NCI-H2107 treated with DMSO at 0.1 percent for 48 hours (cell line): ENCODE measurements at regions not wholly inside any gene's neighbourhood (a gene's known extent, or its start where the extent isn't known, plus 50 kb on each side); places are given as distances from the start of the nearest gene placed in this dataset.
"Not testable (repeated sequence)": the region's sequence is repeated elsewhere in the genome, so short reads cannot be mapped to it uniquely, and the experiment has no call there.

Source experiments
- DNase-seq: peaks from one replicate; lab custom pipeline; 2025; ENCODE audit not compliant: unreplicated experiment; lab: John Stamatoyannopoulos, UW

DNA sequence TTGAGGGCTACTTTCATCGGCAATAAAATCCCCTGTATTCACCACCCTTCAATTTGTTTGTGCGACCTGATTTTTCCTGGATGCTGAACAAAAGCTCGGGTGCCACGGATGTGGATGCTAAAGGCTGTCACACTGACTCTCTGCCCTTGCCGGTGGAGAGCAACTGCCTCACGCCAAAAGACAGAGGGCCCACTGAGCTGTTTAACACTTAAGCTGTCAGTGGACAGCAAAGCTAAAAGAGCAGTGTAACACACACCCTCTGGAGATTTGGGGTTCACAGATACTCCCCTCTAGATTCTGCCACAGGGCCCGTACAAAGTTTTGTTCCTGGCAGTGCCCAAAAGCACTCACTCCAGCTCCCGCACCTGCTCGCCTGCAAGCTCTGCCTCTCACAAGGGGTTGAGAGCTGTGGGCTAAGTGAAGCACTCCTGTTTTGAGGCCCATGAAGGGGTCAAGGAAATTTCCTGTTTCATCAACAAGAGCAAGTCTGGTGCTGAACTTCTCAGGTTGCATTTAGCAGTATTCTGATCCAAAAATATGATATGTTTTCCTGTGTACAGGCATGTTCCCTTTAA lies 1571.9 kb downstream of the ADGRL3 start:
- DNase-seq: no peak

DNA sequence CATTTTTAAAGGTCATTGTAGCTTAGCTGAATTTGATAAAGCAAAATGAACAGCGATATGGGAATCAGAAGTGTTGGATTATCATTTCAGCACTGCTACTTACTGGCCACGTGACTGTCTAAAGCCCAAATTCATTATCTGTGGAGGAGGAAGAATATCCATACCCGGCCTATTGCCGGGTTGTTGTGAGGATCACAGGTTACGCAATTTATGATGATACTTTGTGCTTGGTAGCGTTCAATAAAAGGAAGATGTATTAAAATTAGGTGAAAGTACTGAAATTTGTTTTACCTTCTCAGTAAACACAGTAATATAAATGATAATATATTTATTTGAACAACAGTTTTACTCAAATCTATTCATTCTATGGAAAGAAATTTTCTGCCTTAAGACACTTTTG lies 1540.2 kb downstream of the ADGRL3 start:
- no peak for DNase-seq

DNA sequence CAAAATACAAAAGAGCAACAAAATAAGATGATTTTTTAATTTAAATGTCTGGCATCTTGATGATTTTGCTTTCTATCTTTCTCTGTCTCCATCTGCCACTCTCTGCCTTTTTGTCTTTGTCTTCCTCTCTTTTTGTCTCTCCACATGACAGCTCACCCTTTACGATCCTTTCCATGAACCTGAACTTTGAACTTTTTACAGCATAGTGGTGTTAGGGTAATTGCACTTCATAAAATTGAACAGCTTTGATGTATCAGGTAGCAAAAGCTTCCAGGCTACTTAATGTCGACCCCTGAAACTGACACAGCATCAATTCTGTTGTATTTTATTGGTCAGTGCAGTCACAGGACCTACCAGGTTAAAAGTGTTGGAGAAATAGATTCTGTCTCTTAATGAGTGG lies 1517.0 kb downstream of the ADGRL3 start:
- DNase-seq: no peak

GRCh38 chr4:62711575-62711974 lies 1511.4 kb downstream of the ADGRL3 start:
- DNase-seq: no peak

DNA sequence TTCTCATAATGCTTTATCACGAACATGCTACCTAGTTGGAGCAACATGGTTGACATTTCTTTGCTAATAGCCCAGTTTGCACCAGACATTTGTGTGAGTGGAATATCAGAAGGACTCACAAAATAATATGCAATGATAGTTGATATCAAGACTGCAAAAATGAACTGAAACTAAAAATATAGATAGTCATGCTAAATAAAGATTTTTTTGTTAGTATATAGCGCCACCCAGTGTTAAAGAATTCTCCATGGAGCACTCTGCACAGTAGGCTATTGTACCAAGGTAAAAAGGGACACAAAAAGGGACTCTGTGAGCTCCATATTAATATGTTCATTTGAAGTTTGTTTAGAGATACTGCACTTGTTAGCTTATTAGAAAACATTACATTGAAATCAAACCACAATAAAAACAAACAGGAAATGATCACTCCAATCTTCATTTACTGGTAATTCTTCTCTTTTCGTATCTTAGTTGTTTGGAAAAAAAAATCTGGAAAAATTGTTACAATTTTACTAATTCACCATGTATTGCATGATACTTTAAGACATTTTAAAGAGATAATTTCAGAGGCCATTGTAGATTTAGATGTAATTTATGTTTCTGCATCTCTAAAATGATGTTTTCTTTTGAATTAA lies 1509.6 kb downstream of the ADGRL3 start:
- DNase-seq: peak; percentile 19

DNA sequence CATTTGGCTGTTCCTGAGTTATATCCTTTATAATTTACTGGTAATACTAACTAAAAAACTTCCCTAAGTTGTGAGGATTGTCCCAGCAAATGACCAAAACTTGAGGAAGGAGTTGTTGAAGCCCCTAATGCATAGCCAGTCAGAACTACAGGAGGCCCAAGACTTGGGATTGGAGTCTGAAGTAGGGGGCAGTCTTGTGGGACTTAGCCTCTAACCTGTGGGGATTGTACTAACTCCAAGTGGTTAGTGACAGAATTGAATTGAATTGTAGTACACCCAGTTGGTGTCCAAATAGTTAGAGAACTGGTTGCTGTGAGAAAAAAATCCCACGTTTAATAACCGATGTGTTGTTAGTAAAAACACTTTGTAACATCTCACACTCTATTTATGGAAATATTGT lies 1506.3 kb downstream of the ADGRL3 start:
- DNase-seq: no peak

- DNase-seq: no peak
Observed at GRCh38 chr4:62683799-62684566, 1483.9 kb downstream of the ADGRL3 start.

DNA sequence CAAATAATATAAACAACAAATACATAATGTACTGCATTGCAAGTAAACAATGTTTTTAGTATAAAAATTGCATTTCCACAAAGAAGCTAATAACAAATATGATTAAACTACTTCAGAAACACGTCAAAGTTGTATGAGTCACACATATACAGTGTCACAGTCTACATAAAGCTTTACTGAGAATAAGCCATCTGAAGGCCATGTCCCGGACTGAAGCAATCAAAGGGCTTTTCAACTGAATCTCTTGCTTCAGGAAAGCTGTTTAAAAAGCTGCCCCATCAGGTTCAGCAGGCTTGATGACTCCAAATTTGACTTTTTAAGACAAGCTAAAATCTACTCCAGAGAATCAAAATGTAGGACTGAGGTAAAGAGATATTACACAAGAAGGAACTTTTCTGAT lies 1476.8 kb downstream of the ADGRL3 start:
- no peak for DNase-seq

- DNase-seq: peak; percentile 7
Observed at GRCh38 chr4:62670514-62670913, 1470.4 kb downstream of the ADGRL3 start.

DNA sequence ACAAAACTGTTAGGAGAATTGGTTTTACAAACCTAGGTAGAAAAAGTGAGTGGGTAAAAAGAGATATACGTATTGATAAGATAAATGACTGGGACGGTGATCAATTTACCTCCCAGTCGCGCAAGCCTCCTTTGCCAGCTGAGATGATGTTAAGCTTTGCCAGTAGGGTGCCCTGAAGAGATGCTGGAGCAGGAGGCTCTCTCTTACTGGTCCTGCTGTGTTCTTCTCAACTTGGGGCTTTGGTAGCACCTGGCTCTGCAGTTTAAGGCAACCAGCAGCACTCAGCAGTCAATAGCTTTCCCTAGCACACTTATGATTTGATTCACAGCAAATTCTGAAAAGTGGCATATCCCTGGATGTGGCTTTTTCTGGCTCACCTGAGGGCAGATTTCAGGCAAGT lies 1461.7 kb downstream of the ADGRL3 start:
- DNase-seq: no peak

DNA sequence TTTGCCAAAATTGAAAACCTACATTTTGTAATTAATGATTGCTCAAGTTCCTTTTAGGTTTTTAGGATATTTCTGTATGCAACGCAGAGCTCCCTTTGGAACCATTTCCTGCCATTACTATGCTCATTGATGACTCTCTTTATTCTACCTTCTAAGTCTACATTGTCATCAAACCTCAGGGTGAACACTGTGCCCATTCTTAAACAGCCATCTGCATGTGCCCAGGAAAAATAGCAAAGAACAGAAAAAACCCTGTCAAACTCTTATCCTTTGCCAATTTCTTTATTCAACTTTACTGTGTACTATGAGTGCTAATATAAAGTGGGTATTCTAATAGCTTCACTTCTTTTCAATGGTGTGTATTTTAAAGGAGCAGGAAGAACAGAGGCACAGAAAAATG lies 1455.9 kb downstream of the ADGRL3 start:
- DNase-seq: no peak

DNA sequence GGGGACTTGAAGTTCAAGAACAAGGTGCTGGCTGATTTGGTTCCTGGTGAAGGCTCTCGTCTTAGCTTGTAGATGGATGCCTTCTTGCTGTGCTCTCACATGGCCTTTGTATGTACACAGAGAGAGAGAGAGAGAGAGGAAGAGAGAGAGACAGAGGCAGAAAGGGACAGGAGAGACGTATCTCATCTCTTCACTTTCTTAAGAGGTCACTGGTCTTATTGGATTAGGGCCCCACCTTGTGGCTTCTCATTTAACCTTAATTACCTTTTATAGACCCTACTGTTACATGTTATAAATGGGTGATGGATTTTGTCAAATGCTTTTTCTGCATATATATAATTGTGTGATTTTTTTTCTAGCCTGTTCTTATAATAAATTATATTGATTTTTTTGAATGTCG lies 1444.2 kb downstream of the ADGRL3 start:
- peak; percentile 6 for DNase-seq

DNA sequence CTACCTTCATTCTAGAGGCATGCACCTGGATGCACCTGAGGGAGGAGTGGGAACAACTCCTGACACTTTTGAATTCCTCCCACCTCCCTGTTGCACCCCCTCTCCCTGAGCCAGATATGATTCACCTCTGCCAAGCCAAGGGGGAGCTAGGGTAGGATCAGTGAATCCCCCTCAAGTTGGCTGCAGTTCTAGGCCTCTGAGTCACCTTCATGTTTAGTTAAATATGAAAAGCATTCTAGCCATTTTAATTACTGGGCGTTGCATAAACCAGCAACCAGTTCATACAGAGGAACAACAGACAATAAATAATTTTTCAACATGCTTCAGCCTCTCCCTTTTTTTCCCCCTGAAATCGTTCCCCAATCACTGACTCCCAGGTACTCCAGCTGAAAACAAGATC lies 1440.2 kb downstream of the ADGRL3 start:
- DNase-seq: no peak

DNA sequence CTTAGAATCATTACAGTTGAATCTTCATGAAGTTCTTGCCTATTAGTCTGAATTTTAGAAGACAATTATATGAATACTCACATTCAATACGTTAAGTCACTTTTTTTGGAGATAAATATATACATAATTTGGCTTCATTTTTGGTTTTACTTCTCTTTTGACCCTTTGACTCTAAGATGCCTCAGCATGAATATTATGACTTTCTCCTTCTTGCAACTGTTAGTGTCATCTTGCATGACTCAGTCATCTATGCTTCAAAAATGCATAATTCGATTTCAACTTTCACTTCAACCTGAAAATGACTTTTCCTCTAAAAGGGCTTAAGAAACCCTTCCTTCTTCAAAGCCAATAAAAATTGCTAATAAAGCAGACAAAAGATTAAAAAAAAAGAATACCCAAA lies 1427.5 kb downstream of the ADGRL3 start:
- DNase-seq: no peak

GRCh38 chr4:62627141-62627540 lies 1427.0 kb downstream of the ADGRL3 start:
- no peak for DNase-seq

DNA sequence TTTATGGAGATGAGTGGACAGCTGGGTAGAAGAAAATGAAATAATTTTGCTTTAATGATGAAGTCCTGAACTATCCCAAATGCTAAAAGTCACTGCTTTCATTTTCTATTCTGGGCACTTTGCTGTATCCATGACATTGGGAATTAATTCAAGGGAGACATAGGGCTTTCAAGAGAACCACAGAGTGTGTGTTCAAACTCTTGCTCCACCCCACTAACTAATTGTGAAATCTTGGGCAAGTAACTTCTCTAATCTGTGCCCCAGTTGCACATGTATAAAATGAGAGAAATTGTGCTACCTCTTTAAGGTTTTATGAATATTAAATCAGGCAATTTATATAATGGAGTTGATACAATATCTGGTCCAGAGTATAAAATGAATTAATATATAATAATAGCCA lies 1422.0 kb downstream of the ADGRL3 start:
- DNase-seq: no peak

- no peak for DNase-seq
Observed at GRCh38 chr4:62619971-62620370, 1419.8 kb downstream of the ADGRL3 start.

GRCh38 chr4:62618042-62618441 lies 1417.9 kb downstream of the ADGRL3 start:
- no peak for DNase-seq

DNA sequence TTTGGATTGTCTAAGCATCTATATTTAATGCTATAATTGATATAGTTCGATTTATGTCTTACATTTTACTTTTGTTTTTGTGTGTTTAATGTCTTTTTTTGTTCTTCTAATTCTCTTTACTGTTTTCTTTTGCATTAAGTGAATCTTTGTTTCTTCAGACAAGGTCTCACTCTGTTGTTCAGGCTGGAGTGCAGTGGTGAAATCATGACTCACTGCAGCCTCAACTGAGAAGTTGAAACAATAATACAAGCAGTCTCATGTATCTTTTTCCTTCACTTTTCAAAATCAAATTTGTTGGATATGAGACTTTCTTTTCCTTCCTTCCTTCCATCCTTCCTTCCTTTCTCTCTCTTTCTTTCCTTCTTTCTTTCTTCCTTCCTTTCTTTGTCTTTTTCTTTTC lies 1401.6 kb downstream of the ADGRL3 start:
- no peak for DNase-seq

- DNase-seq: not testable (repeated sequence)
Observed at GRCh38 chr4:62595265-62595664, 1395.1 kb downstream of the ADGRL3 start.

DNA sequence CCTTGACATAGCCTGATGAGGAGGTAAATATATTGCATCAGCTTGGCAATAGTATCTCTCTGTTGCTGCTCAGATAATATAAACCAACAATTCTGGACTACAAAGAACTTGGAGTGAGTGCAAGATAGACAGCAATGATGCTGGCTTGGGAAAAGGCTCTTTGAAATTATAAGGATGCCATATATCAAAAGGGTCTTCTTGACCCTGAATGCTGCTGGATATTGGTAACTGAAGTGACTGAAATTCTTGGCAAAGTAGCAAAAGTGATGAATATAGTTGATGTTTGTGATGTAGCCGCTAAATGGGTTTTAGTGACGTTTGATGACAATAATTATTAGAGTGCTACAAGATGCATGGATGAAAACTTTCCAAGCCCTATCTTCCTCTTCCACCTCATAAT lies 1391.6 kb downstream of the ADGRL3 start:
- DNase-seq: no peak

DNA sequence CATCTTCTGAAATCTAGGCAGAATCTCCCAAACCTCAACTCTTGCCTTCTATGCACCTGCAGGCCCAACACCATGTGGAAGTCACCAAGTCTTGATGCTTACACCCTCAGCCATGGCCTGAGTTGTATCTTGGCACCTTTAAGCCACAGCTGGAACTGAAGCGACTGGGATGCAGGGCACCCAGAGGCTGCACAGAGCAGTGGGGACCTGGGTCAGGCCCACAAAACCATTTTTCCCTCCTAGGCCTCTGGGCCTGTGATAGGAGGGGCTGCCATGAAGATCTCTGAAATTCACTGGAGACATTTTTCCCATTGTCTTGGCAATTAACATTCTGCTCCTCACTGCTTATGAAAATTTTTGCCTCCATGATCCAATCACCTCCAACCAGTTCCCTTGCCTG lies 1388.5 kb downstream of the ADGRL3 start:
- DNase-seq: no peak

DNA sequence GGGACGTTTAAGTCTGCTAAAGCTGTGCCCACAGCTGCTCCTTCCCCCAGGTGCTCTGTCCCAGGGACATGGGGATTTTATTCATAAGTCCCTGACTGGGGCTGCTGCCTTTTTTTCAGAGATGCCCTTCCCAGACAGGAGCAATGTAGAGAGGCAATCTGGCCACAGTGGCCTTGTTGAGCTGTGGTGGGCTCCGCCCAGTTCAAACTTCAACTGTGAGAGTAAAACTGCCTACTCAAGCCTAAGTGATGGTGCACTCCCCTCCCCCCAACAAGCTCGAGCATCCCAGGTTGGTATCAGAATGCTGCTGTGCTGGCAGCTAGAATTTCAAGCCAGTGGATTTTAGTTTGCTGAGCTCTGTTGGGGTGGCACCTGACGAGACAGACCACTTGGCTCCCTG lies 1371.4 kb downstream of the ADGRL3 start:
- no peak for DNase-seq
